HG03108 (cell line): ENCODE measurements at regions not wholly inside any gene's neighbourhood (a gene's known extent, or its start where the extent isn't known, plus 50 kb on each side); places are given as distances from the start of the nearest gene placed in this dataset.

Experiments used
- ATAC-seq: cut with Tn5 transposase; IDR thresholded peaks from one replicate; pipeline ENCODE4 v1.9.1; 2021; ENCODE audit warnings: moderate library complexity; ENCODE audit not compliant: unreplicated experiment

DNA sequence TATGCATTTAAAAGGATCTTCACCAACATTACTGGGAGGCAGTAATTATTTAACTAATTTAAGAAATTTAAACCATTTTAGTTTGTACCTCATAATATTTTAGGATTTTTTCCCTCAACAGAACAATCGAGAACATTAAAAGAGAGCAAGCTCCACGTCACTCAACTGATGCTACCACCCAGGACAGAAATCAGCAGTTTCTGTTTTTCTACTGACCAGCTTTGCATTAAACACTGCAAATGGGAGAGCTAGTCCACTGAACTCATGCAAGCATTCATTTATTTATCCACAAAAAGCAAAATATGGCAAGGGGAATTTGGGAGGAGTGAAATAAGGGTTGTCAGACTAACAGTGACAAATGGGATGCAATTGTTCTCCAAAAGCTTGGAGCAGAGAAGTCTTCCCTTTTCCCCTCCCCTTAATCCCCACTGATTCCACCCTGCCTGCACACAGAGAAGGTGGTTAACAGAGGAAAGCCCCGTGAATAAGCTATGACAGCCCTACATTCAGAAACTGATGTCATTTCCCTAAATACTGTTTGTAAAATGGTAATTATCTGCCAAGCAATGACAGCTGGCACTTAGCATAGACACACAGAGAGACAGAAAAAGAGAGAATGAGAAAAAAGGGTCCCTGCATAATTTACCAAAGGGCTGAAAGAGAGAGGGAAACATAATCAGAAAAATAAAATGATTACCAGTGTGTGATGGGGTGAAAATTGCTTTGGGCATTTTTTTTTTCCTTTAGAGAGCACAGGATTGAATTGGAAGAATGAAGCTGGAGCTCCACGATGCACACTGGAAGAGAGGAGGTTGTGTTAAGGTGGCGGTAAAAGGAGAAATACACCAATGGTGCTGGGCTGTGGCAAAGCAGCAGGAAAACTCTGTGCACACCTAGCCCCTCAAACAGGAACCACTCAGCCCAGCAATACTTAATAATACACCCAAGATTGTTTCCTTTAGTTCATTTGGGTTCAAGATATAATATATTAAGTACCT is 777.4 kb downstream of the TUSC7 start:
- ATAC-seq: peak; percentile 81

DNA sequence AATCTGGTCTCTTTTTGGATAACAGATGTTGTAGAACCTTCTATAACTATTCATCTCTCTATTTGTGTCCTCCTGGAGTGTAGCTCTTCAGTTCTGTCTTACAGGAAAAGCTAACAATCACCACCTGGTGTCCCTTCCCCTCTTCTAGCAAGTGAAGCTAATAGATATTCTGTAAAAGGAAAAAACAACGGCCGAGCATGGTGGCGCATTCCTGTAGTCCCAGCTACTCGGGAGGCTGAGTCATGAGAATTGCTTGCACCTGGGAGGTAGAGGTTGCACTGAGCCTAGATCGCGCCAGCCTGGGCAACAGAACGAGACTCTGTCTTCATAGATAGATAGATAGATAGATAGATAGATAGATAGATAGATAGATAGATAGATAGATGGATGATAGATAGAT is 779.4 kb downstream of the TUSC7 start:
- no peak for ATAC-seq

DNA sequence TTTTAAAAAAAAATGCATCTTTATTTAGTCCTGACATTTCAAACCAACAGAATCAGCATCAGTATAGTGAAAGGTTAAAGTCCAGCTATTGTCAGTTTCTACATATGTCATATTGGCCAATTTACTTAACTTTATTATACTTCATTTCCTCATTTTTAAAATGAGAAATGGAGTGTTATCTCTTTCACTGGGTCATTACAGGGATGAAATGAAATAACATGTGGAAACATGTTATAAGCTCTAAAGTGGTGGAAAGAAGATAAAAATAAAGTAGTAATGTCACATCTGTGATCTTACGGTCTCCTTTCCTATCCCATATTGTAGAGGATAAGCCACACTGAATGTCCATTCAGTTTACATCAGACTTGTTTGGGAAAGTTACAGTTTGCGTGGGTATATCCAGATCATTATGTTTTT is 780.1 kb downstream of the TUSC7 start:
- no peak for ATAC-seq

DNA sequence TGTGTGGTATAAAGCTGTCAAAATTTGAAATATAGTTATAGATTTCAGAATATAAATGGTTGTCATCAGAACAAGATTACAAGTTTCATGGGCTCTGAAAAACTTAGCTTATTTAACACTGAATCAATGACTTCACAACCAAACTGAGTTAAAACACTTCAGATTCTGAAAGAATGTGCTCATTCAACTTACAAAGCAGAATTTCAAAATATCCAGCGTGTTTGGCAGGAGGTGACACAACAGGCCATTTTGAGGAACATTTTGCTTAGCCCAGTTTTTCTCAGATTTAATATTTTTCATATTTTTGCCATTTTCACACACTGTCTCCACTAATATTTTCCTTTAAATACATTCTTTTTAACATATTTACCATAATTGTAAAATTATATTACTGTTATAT is 781.1 kb downstream of the TUSC7 start:
- ATAC-seq: no peak

DNA sequence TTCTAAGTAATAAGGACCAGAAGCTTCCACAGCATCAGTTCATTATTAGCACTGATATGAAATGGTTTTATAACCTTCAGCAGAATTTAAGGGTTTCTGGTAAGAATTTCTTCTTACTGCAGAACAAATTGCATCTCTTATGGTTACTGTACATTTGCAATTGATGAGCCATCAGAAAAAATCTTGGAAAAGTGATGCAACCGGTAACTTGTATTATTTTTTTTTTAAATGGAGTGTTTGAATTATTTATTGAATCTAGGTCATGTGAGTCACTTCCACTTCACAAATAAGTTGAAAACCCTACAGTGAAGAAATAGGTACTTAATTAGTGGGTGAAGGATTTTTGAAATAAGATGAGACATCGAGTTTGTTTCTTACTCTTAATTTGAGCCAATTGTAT is 786.0 kb downstream of the TUSC7 start:
- ATAC-seq: no peak

DNA sequence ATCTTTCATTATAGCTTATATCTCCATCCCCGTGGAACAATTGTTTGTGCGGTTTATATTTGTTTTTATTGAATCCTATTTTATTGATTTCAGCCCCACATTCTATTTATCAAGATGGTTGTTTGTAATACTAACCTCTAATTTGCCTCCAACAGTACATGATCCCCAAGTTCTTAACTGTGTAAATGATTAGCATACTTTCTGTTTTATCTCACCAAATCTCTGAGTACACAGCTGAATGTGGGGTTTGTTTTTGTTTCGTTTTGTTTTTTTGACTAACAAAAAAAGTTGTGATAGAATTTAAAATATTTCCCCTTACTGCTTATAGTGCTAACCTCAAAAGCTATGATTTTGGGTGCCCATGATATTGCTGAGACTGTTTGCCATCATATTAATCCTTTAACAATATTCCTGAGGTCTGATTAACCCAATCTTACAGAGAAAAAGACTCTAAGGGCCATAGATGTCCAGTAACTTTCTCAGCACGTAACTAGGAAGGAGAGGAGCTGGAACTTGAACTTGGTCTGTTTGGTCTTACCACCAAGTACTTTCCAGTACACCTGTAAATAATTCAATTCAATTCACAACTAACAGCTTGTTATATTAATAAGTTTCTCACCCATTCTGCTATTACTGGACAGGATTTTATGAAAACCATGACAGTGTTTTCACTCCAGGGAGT is 789.8 kb downstream of the TUSC7 start:
- no peak for ATAC-seq

DNA sequence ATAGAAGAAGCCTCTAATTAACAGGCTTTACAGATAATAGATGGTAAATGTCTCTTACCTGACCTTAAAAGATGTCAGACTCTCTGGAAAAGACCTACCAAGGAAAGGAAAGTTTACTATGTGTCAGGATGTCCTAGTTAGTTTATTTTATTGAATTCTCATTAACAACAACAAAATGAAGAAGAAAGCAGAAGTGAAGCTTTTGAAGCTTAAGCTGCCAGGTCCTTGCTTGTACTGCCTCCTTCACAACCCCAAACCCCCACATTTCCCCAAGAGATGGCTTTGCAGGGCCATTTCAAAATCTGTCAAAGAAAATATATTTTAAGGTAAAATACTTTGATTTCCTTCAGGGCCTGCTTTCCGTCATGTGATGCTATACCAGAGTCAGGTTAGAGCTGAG is 798.4 kb downstream of the TUSC7 start:
- no peak for ATAC-seq

DNA sequence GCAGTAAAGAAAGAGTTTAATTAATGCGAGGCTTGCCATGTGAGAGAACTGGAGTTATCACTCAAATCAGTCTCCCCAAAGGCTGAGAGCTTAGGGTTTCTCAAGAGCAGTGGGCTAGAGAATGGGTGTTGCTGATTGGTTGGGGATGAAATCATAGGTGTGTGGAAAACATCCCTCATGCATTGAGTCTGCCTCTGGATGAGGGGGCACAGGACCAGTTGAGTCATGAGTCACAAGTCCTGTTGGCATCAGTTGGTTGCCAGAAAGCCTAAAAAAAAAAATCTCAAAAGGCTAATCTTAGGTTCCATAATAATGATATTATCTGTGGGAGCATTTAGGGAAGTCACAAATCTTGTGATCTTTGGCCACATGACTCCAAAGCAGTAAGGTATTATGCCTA is 800.3 kb downstream of the TUSC7 start:
- no peak for ATAC-seq

DNA sequence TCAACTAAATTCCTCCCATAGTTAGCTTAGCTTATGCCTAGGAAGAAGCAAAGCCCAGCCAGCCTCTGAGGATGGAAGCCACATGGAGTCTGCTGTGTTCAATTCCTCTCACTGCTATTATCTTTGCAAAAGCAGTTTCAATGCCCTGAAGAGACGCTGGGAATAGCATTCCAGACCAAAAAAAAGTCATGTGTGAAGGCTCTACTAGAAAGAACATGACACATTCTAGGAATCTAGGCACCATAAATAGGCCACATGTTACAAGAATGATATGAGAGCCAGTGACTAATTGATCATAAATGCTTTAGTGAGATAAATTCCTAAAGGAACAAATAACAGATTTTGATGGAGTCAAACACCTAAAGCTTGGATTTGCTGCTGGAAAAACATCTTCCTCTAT is 800.8 kb downstream of the TUSC7 start:
- ATAC-seq: no peak

DNA sequence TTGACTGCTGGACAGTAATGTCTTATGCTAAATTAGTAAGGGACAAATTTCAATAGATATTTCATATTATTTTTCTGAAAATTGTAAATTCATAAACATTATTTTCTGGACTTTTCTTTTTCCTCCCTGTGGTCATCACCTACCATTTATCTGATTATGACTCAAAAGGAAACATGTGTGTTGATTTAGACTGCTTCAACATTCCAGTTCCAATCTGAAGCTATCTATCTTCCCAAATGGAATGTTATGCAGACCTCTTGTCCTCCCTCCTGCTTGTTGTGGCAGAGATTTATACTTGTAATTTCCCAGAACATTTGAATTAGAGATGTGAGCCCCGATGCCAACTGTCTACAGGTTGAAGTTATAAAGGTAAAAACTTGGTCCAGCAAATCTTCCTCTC is 803.4 kb downstream of the TUSC7 start:
- no peak for ATAC-seq

DNA sequence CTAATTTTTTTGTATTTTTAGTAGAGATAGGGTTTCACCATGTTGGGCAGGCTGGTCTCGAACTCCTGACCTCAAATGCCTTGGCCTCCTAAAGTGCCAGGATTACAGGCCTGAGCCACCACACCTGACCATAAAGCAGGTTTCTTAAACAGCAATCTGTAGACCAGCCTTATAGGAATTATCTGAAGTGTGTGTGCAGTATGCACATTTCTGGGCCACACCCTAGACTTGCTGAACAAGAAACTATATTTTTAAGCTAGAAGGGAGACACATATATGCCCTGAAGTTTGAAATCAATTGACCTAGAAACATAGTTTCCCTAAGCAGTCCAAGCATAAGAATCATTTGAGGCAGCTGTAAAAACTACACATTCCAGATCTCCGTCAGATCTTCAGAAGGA is 805.7 kb downstream of the TUSC7 start:
- no peak for ATAC-seq

DNA sequence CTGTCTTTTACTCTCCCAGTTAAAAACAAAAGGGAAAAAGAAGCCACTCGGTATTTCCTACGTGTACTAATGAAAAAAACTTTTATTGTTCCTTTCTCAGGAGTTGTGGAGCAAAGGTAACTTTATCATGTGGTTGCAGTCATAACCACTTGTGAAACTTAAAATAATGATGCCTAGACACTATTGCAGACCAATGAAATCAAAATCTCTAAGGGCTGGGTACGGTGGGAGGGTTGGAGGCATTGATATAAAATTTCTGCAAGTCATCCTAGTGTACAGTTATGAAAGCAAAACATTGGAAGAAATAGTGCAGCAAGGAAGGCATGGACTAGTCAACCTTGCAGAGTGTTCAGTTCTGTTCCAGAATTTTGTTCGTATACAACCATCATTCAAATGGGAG is 808.8 kb downstream of the TUSC7 start:
- ATAC-seq: no peak

DNA sequence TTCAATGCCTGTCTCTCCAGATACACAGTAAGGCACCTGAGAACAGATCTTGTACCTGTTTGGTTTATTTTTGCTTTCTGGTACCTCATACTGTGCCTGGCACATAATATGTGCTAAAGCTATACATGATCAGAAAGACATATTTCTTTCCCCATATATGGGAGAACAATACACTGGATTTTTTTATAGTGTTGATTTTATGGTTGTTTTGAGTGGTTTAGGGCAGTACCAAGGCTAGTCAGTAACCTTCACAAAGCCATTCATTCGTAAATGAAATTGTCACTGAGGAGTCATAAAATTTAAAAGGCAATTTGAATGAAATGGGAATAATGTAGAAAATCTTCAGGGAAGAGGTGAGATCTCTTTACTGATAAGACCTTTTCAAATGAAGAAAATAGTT is 810.2 kb downstream of the TUSC7 start:
- no peak for ATAC-seq

DNA sequence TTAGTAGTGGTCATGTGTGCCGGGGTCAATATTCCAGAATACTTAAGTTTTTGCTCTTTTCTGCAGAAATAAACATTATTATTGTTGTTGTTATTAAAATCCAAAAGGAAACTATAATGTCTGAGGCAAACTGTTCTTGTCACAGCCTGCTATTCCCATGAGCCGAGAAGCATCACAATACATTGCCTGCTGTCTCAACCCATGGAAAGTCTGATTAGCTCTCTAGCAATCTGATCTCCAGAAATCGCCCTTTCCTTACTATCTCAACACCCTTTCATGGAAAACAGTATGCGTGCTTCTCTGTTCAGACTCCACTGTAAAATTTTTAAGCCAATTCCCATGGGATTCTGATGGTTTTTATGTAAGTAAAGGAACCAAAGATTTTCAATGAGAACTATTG is 811.0 kb downstream of the TUSC7 start:
- no peak for ATAC-seq

DNA sequence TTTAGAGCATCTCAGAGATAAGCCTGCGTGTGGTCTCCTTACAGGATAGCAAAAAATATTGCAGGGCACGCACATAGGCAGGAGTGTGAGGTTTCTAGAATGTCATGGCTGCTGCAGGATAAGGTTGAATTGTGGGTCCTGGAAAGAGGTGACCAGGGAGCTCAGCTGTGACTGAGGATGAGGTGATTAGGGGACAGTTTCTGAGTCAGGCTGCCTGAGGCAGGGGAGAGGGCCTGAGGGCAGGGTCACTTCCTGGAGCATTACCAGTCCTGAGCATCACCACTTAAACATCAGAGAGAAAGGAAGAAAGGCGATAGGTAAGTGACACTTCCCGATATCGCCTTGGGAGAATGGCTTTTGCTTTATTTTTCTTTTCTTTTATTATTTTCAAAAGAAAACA is 813.8 kb downstream of the TUSC7 start:
- no peak for ATAC-seq

DNA sequence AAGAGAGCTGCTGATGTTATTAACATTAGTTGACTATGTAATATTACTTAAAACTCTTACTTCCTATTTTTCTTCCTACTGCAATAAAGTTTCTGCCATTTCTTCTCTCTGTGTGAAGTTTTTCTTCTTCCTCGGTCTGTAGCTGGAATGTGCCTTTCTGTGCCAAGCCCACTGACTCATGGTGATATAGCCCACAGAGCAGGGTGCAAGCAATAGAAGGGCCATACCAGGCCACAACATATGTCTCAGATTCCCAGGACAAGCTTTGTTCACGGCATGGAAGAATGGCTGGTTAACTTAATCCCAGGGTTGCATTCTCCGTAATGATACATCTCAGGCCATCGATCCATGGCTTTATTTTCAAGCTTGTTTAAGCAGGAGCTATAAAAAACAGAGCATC is 815.3 kb downstream of the TUSC7 start:
- ATAC-seq: no peak

DNA sequence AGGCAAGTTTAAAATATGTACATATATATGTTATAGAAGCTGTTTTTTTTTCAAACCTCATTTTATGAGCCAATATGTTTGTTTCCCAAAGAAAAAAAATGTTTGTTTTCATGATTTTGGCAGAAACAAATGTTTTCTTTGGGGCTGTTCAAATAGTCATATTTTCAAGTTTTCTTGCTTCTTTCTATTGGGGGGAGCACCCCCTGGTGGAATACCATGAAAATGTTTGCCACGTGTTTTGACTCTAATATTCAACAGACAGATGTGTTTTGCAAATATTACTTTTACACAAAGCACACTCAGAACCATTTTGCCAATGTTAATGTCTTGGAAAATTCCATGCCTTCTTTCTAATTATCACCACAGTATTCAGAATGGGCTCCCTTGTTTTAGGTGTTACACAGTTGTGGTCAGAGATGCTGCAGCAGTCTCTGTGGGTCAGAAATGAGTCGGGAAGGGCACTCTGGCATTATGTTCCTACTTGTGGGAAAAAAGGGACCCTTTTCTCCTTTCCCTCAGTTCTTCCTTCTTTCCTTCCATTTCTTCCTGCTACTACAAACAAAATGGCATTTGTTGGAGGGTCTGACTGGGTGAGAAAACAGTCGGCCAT is 817.0 kb downstream of the TUSC7 start:
- ATAC-seq: no peak

DNA sequence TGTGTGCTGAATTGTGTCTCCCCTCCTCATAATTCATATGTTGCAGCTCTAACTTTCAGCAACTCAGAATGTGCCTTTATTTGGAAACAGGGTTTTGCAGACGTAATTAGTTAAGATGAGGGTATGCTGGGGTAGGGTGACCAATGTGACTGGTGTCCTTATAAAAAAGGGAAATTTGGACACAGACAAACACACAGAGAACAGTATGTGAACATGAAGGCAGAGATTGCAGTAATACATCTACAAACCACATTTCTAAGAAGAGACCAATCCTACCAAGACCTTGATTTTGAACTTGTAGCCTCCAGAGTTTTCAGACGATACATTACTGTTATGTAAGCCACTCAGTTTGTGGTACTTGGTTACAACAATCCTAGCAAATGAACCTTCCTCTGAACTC is 817.8 kb downstream of the TUSC7 start:
- no peak for ATAC-seq

DNA sequence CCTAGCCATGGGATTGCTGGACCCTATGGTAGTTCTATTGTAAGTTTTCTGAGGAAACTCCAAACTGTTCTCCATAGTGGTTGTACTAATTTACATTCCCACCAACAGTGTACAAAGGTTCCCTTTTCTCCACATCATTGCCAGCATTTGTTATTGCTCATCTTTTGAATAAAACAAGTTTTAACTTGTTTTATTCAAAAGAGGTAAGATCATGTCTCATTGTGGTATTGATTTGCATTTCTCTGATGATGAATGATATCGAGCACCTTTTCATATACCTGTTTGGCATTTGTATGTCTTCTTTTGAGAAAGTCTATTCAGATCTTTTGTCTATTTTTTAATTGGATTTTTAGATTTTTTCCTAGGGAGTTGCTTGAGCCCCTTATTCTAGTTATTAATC is 819.1 kb downstream of the TUSC7 start:
- no peak for ATAC-seq

DNA sequence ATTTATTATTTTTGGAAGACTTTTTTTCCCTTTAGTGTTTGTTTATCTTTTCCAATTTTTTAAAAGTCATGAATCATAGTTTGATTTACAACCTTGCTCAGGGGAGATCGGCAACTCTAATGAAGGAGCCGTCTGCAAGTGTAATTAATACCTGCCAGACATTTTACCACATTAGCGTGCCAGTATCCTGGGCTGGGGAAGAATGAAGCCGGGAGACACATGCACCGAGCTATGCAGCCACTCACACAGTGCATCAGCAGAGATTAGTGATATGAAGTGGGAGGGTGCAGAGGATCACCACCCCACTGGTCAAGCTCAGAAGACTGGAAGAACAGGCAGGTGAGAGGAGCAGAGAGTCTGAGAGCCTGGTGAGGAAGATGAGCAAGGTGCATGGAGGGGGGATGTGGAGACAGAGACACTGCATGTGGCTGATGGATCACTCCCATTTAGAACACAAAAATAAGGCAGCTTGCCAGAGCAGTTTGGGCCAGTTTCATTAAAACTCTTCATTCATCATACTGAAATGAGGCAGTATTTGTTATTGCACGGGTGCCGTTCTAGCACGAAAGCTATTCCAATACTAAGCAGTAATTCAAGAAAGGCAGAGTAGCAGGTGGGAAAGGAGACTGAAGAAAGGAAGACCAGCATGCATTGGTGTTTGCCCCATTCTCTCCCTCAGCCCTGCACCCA is 821.6 kb downstream of the TUSC7 start:
- ATAC-seq: no peak

DNA sequence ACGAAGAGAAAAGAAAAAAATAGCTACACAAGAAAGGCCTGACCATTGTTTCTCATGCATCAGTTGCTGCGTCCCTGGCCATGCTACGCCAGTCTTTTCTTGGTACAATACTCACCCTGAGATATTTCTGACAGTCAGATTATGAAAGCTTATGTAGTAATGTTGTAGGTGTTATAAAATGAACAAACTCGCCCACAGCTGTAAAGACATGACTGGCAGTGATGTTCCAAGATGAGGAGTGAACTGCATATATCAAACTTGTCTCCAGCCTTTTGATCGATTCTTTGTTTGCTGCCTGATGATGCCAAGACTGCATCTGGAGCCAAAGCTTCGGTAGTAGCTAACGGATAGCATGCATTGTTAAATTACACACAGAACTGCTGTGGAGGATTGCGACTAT is 822.7 kb downstream of the TUSC7 start:
- ATAC-seq: no peak
